ENCODE measurements at regions not wholly inside any gene's neighbourhood (a gene's known extent, or its start where the extent isn't known, plus 50 kb on each side); places are given as distances from the start of the nearest gene placed in this dataset.

DNA sequence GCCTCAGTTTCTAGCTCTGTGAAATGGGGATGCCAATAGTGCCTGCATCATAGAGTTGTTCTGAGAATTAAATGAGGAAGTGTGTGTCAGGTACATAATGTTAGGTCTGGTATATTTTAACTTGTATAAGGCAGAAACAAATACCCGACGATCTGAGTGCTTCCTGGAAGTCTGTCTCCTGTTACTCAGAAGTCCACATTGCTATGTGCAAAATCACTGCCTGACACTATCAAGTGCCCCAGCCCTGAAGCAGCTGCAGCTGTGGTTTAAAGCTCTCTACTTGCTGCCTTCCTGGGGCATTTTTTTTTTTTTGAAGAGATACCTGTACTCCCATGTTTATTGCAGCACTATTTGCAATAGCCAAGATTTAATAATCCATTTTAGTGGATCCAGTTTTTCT, 125.3 kb downstream of the SLC4A3 start:
- TF ChIP-seq POLR2A (IDR thresholded peaks at IDR 0.05): no peak
- TF ChIP-seq, protein P1, sequence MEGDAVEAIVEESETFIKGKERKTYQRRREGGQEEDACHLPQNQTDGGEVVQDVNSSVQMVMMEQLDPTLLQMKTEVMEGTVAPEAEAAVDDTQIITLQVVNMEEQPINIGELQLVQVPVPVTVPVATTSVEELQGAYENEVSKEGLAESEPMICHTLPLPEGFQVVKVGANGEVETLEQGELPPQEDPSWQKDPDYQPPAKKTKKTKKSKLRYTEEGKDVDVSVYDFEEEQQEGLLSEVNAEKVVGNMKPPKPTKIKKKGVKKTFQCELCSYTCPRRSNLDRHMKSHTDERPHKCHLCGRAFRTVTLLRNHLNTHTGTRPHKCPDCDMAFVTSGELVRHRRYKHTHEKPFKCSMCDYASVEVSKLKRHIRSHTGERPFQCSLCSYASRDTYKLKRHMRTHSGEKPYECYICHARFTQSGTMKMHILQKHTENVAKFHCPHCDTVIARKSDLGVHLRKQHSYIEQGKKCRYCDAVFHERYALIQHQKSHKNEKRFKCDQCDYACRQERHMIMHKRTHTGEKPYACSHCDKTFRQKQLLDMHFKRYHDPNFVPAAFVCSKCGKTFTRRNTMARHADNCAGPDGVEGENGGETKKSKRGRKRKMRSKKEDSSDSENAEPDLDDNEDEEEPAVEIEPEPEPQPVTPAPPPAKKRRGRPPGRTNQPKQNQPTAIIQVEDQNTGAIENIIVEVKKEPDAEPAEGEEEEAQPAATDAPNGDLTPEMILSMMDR (IDR thresholded peaks at IDR 0.05): no peak
- H3K4me1 ChIP-seq: no peaks in the 10 kb centered on the region
- 54 to 56% methylated on average over 2 of the region's 2 CpGs for WGBS, 2 donors
- H3K4me3 ChIP-seq (replicated peaks in 1 of 3): no peak overlapping the region
- DNase-seq: no peak
- H3K27ac ChIP-seq: no peak overlapping the region
- H3K9me3 ChIP-seq: no peaks in the 10 kb centered on the region
- no peaks in the 10 kb centered on the region for H3K36me3 ChIP-seq
- intact Hi-C loops (cut with DNase I): no loop called here
- H3K27me3 ChIP-seq: no peaks in the 10 kb centered on the region

- no peak for DNase-seq
- intact Hi-C loops (cut with DNase I): no loop called here
- Histone ChIP-seq H3K9me3 (no peaks in the 10 kb centered on the region), H3K27ac (no peak overlapping the region), H3K4me1 (no peaks in the 10 kb centered on the region), H3K4me3 (replicated peaks in 1 of 3) (no peak overlapping the region), H3K27me3 (no peaks in the 10 kb centered on the region), H3K36me3 (no peaks in the 10 kb centered on the region)
- WGBS, 2 donors: 82 to 85% methylated on average over 3 of the region's 3 CpGs
- no peak for TF ChIP-seq POLR2A (IDR thresholded peaks at IDR 0.05)
- TF ChIP-seq, protein P1 (IDR thresholded peaks at IDR 0.05): no peak
Observed at GRCh38 chr2:219758907-219759680, 131.7 kb downstream of the SLC4A3 start.

- no peak overlapping the region for H3K4me3 ChIP-seq (replicated peaks in 1 of 3)
- H3K27me3 ChIP-seq: no peaks in the 10 kb centered on the region
- no peaks in the 10 kb centered on the region for H3K9me3 ChIP-seq
- H3K36me3 ChIP-seq: no peaks in the 10 kb centered on the region
- no peak for DNase-seq
- TF ChIP-seq POLR2A (IDR thresholded peaks at IDR 0.05): no peak
- TF ChIP-seq, protein P1 (IDR thresholded peaks at IDR 0.05): no peak
- WGBS, 2 donors: 61 to 77% methylated on average over 3 of the region's 3 CpGs
- intact Hi-C loops (cut with DNase I): no loop called here
- H3K27ac ChIP-seq: no peak overlapping the region
- H3K4me1 ChIP-seq: no peaks in the 10 kb centered on the region
Observed at GRCh38 chr2:219759801-219760200, 132.4 kb downstream of the SLC4A3 start.

GRCh38 chr2:219765231-219765911, 137.9 kb downstream of the SLC4A3 start:
- no peak overlapping the region for H3K4me3 ChIP-seq (replicated peaks in 1 of 3)
- no peaks in the 10 kb centered on the region for H3K27me3 ChIP-seq
- no peaks in the 10 kb centered on the region for H3K4me1 ChIP-seq
- no peaks in the 10 kb centered on the region for H3K9me3 ChIP-seq
- 72 to 74% methylated on average over 5 of the region's 5 CpGs for WGBS, 2 donors
- TF ChIP-seq, protein P1 (IDR thresholded peaks at IDR 0.05): no peak
- TF ChIP-seq POLR2A (IDR thresholded peaks at IDR 0.05): no peak
- intact Hi-C loops (cut with DNase I): no loop called here
- no peak for DNase-seq
- no peaks in the 10 kb centered on the region for H3K36me3 ChIP-seq
- no peak overlapping the region for H3K27ac ChIP-seq

GRCh38 chr2:219766658-219767057, 139.2 kb downstream of the SLC4A3 start:
- Histone ChIP-seq H3K4me1 (no peaks in the 10 kb centered on the region), H3K9me3 (no peaks in the 10 kb centered on the region), H3K27ac (no peak overlapping the region), H3K4me3 (replicated peaks in 1 of 3) (no peak overlapping the region), H3K36me3 (no peaks in the 10 kb centered on the region), H3K27me3 (no peaks in the 10 kb centered on the region)
- TF ChIP-seq POLR2A (IDR thresholded peaks at IDR 0.05): no peak
- TF ChIP-seq, protein P1 (IDR thresholded peaks at IDR 0.05): no peak
- intact Hi-C loops (cut with DNase I): no loop called here
- DNase-seq: no peak
- 96 to 98% methylated on average over 5 of the region's 5 CpGs for WGBS, 2 donors

Data from thyroid gland (tissue), 4 donors.